Stimulated activated naive CD8-positive, alpha-beta T cell treated with anti-CD3 and anti-CD28 coated beads, Interleukin-15, Interleukin-2, amounts not matched to agents 100 ng/mL and 50 ng/mL, for 24 hours (primary cell): ENCODE measurements at regions not wholly inside any gene's neighbourhood (a gene's known extent, or its start where the extent isn't known, plus 50 kb on each side); places are given as distances from the start of the nearest gene placed in this dataset.

Experiments
- H3K27ac Mint-ChIP-seq: one replicate; pipeline ENCODE4 v1.8.0; 2021; ENCODE audit warnings: mild to moderate bottlenecking, mixed read lengths
- H3K27me3 Mint-ChIP-seq: one replicate; pipeline ENCODE4 v1.8.0; 2021; ENCODE audit warnings: mixed read lengths
- H3K36me3 Mint-ChIP-seq: one replicate; pipeline ENCODE4 v1.8.0; 2021; ENCODE audit warnings: low read depth, mixed read lengths
- H3K4me1 Mint-ChIP-seq: one replicate; pipeline ENCODE4 v1.8.0; 2021; ENCODE audit warnings: low read depth, mixed read lengths
- H3K4me3 Mint-ChIP-seq: one replicate; pipeline ENCODE4 v1.8.0; 2021; ENCODE audit warnings: mild to moderate bottlenecking, mixed read lengths
- H3K9me3 Mint-ChIP-seq: one replicate; pipeline ENCODE4 v1.8.0; 2021; ENCODE audit warnings: mixed read lengths

GRCh38 chr20:52921340-52921739 lies 50.8 kb upstream of the TSHZ2 start:
- peaks cover 18% of the 10 kb centered on the region for H3K4me1 Mint-ChIP-seq
- peaks cover 13% of the 10 kb centered on the region for H3K27me3 Mint-ChIP-seq
- H3K27ac Mint-ChIP-seq, result no peak overlapping the region
- H3K4me3 Mint-ChIP-seq, result no peak overlapping the region
- H3K36me3 Mint-ChIP-seq, result no peaks in the 10 kb centered on the region
- no peaks in the 10 kb centered on the region for H3K9me3 Mint-ChIP-seq

GRCh38 chr20:52918311-52918710 lies 53.8 kb upstream of the TSHZ2 start:
- H3K36me3 Mint-ChIP-seq, result no peaks in the 10 kb centered on the region
- no peak overlapping the region for H3K27ac Mint-ChIP-seq
- H3K27me3 Mint-ChIP-seq, result peaks cover 7% of the 10 kb centered on the region
- peaks cover 9% of the 10 kb centered on the region for H3K4me1 Mint-ChIP-seq
- H3K4me3 Mint-ChIP-seq, result no peak overlapping the region
- H3K9me3 Mint-ChIP-seq, result peaks cover 3% of the 10 kb centered on the region

GRCh38 chr20:52915564-52915963 lies 56.6 kb upstream of the TSHZ2 start:
- no peaks in the 10 kb centered on the region for H3K36me3 Mint-ChIP-seq
- no peak overlapping the region for H3K27ac Mint-ChIP-seq
- peaks cover 3% of the 10 kb centered on the region for H3K9me3 Mint-ChIP-seq
- H3K4me3 Mint-ChIP-seq, result no peak overlapping the region
- no peaks in the 10 kb centered on the region for H3K27me3 Mint-ChIP-seq
- no peaks in the 10 kb centered on the region for H3K4me1 Mint-ChIP-seq

GRCh38 chr20:52914870-52915269 lies 57.3 kb upstream of the TSHZ2 start:
- H3K27ac Mint-ChIP-seq, result no peak overlapping the region
- H3K27me3 Mint-ChIP-seq, result no peaks in the 10 kb centered on the region
- no peaks in the 10 kb centered on the region for H3K36me3 Mint-ChIP-seq
- H3K4me1 Mint-ChIP-seq, result peaks cover 2% of the 10 kb centered on the region
- H3K4me3 Mint-ChIP-seq, result no peak overlapping the region
- peaks cover 3% of the 10 kb centered on the region for H3K9me3 Mint-ChIP-seq

GRCh38 chr20:52913650-52914387 lies 58.3 kb upstream of the TSHZ2 start:
- Mint-ChIP-seq H3K4me1 (peaks cover 3% of the 10 kb centered on the region), H3K27me3 (no peaks in the 10 kb centered on the region), H3K4me3 (no peak overlapping the region)

GRCh38 chr20:52905241-52905994 lies 66.7 kb upstream of the TSHZ2 start:
- Mint-ChIP-seq H3K4me1 (peaks cover 3% of the 10 kb centered on the region), H3K27me3 (peaks cover 15% of the 10 kb centered on the region), H3K36me3 (no peaks in the 10 kb centered on the region), H3K27ac (no peak overlapping the region), H3K9me3 (no peaks in the 10 kb centered on the region), H3K4me3 (no peak overlapping the region)

More at GRCh38 chr20:52913650-52914387, 58.3 kb upstream of the TSHZ2 start:
- Mint-ChIP-seq H3K9me3 (peaks cover 3% of the 10 kb centered on the region), H3K36me3 (no peaks in the 10 kb centered on the region), H3K27ac (no peak overlapping the region)

GRCh38 chr20:52904837-52905236 lies 67.3 kb upstream of the TSHZ2 start:
- no peak overlapping the region for H3K27ac Mint-ChIP-seq
- no peaks in the 10 kb centered on the region for H3K9me3 Mint-ChIP-seq
- H3K36me3 Mint-ChIP-seq, result no peaks in the 10 kb centered on the region
- peaks cover under 1% of the 10 kb centered on the region for H3K4me1 Mint-ChIP-seq
- peaks cover 15% of the 10 kb centered on the region for H3K27me3 Mint-ChIP-seq
- H3K4me3 Mint-ChIP-seq, result no peak overlapping the region

GRCh38 chr20:52899041-52899608 lies 73.0 kb upstream of the TSHZ2 start:
- no peaks in the 10 kb centered on the region for H3K36me3 Mint-ChIP-seq
- H3K4me1 Mint-ChIP-seq, result no peaks in the 10 kb centered on the region
- no peaks in the 10 kb centered on the region for H3K9me3 Mint-ChIP-seq
- peaks cover 17% of the 10 kb centered on the region for H3K27me3 Mint-ChIP-seq
- no peak overlapping the region for H3K4me3 Mint-ChIP-seq
- no peak overlapping the region for H3K27ac Mint-ChIP-seq

GRCh38 chr20:52896348-52896747 lies 75.8 kb upstream of the TSHZ2 start:
- Mint-ChIP-seq H3K27me3 (peaks cover 13% of the 10 kb centered on the region), H3K4me3 (no peak overlapping the region), H3K27ac (no peak overlapping the region), H3K4me1 (no peaks in the 10 kb centered on the region), H3K36me3 (no peaks in the 10 kb centered on the region), H3K9me3 (no peaks in the 10 kb centered on the region)

- Mint-ChIP-seq H3K27me3 (peaks cover 13% of the 10 kb centered on the region), H3K9me3 (no peaks in the 10 kb centered on the region)
Measured at GRCh38 chr20:52895701-52896100, 76.5 kb upstream of the TSHZ2 start.

GRCh38 chr20:52895235-52895634 lies 76.9 kb upstream of the TSHZ2 start:
- Mint-ChIP-seq H3K36me3 (no peaks in the 10 kb centered on the region), H3K27me3 (peaks cover 13% of the 10 kb centered on the region), H3K9me3 (no peaks in the 10 kb centered on the region), H3K4me3 (no peak overlapping the region), H3K27ac (no peak overlapping the region), H3K4me1 (no peaks in the 10 kb centered on the region)

More at GRCh38 chr20:52895701-52896100, 76.5 kb upstream of the TSHZ2 start:
- Mint-ChIP-seq H3K4me1 (no peaks in the 10 kb centered on the region), H3K4me3 (no peak overlapping the region), H3K27ac (no peak overlapping the region), H3K36me3 (no peaks in the 10 kb centered on the region)

- H3K36me3 Mint-ChIP-seq, result no peaks in the 10 kb centered on the region
- no peaks in the 10 kb centered on the region for H3K9me3 Mint-ChIP-seq
- H3K27ac Mint-ChIP-seq, result no peak overlapping the region
- no peaks in the 10 kb centered on the region for H3K4me1 Mint-ChIP-seq
- peaks cover 15% of the 10 kb centered on the region for H3K27me3 Mint-ChIP-seq
- no peak overlapping the region for H3K4me3 Mint-ChIP-seq
Measured at GRCh38 chr20:52893498-52893897, 78.7 kb upstream of the TSHZ2 start.

GRCh38 chr20:52892023-52892422 lies 80.1 kb upstream of the TSHZ2 start:
- Mint-ChIP-seq H3K27me3 (peaks cover 16% of the 10 kb centered on the region), H3K9me3 (no peaks in the 10 kb centered on the region), H3K4me3 (no peak overlapping the region), H3K4me1 (no peaks in the 10 kb centered on the region), H3K27ac (no peak overlapping the region), H3K36me3 (no peaks in the 10 kb centered on the region)

- Mint-ChIP-seq H3K4me1 (no peaks in the 10 kb centered on the region), H3K27me3 (peaks cover 14% of the 10 kb centered on the region), H3K9me3 (no peaks in the 10 kb centered on the region), H3K4me3 (no peak overlapping the region), H3K36me3 (no peaks in the 10 kb centered on the region), H3K27ac (no peak overlapping the region)
Measured at GRCh38 chr20:52890130-52890529, 82.0 kb upstream of the TSHZ2 start.

- H3K27ac Mint-ChIP-seq, result no peak overlapping the region
- no peak overlapping the region for H3K4me3 Mint-ChIP-seq
- H3K27me3 Mint-ChIP-seq, result peaks cover 12% of the 10 kb centered on the region
- H3K36me3 Mint-ChIP-seq, result no peaks in the 10 kb centered on the region
- no peaks in the 10 kb centered on the region for H3K4me1 Mint-ChIP-seq
- H3K9me3 Mint-ChIP-seq, result no peaks in the 10 kb centered on the region
Measured at GRCh38 chr20:52889225-52889624, 82.9 kb upstream of the TSHZ2 start.
